HCT116 (cell line): ENCODE measurements at regions not wholly inside any gene's neighbourhood (a gene's known extent, or its start where the extent isn't known, plus 50 kb on each side); places are given as distances from the start of the nearest gene placed in this dataset.

Experiments
- CTCF ChIP-seq, 3 experiments: fragments of 200-600 bp in 1 of 3; sonication (generic) in 1 of 3; IDR thresholded peaks in 2 of 3; conservative IDR thresholded peaks in 1 of 3; 2 replicates each; pipeline ENCODE4 v1.5.1; 2012 to 2017; ENCODE audit warnings: low read depth in 2 of 3, low read length in 2 of 3, antibody characterized with exemption in 1 of 3, borderline replicate concordance in 1 of 3, control low read depth in 1 of 3, mild to moderate bottlenecking in 1 of 3, mixed read lengths in 1 of 3, mixed run types in 1 of 3, moderate library complexity in 1 of 3; ENCODE audit not compliant: insufficient read depth in 1 of 3
- TF ChIP-seq, protein P1 (sequence below): IDR thresholded peaks from 2 replicates; pipeline ENCODE4 v1.6.1; 2012

DNA sequence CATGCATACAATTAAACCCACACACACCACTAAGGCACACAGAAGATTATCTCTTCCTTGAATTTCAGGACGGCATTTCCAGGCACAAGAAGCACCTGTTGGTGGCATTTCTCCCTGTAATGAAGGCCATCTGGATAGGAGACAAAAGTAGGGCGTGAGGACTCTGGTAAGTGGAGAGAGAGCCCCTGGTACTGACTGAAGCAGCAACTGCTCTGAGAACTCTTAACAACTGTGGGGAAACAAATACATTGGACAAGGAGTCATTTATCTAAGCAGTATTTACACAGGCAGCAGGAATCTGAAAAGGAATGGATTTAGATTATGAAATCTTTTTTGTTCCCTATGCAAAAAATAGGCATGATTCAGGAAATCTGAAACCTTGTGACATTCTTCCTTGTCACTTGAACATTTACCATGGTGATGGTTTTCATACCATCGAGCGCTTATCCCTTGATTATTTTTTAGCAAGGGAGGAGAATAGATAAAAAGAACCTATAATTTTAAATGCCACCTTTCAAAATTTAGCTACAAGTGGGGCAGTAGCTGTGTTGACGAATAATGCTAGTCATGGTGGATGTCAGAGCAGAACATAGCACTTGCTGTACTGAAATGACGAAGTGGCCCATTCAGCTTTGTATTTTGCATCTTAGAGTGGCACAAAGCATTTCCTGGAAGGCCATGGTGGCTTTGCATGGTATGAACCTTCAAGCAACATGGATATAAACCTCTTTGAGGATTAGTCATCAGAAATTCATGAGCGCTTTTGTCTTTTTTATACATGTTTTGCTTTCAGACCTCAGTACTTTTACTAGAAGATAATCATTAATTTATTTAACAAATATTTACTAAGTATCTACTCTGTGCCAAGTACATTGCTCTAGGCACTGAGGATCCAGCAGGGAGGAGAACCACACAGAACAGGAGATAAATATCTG is 362.0 kb downstream of the ADGRL2 start:
- no peak for TF ChIP-seq CTCF (IDR thresholded peaks at IDR 0.05 in 2 of 3, conservative IDR thresholded peaks at IDR 0.05 in 1 of 3; ENCODE audit: borderline replicate concordance in 1 of 3, insufficient read depth in 1 of 3, low read depth in 2 of 3, low read length in 2 of 3)
- TF ChIP-seq, protein P1, sequence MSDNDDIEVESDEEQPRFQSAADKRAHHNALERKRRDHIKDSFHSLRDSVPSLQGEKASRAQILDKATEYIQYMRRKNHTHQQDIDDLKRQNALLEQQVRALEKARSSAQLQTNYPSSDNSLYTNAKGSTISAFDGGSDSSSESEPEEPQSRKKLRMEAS, result no peak
